ENCODE measurements at regions not wholly inside any gene's neighbourhood (a gene's known extent, or its start where the extent isn't known, plus 50 kb on each side); places are given as distances from the start of the nearest gene placed in this dataset.

DNA sequence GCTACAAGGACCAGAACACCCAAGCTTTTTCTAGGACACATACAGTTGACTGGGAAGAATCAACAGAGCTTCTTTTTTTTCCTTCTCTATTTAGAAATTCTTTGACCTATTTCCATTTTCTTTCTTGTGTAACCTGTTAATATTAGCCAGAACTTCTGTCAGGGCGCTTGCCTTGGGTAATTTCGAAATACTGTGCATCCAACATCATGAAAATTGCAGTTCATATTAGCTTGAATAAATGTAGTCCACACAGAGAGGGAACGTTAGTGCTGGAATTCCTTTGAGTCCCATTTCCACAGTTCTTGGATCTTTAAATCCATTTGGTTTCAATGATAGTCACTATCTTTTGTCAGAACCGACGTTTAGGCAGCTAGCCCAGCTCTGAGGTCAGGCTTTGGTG is 141.8 kb downstream of the MXRA5 start:
- Histone ChIP-seq H3K9ac (ENCODE audit: insufficient read length) (no peak overlapping the region), H3K27ac (no peak overlapping the region), H3K4me3 (no peak overlapping the region), H3K36me3 (ENCODE audit: insufficient read depth, low read length) (no peaks in the 10 kb centered on the region), H3K9me3 (ENCODE audit: low read depth, low read length) (no peaks in the 10 kb centered on the region)
- DNase-seq (ENCODE audit: low read depth, low spot score), result no peak
- TF ChIP-seq FOXP2 (optimal IDR thresholded peaks at IDR 0.05; ENCODE audit: control extremely low read depth, extremely low read length, insufficient read depth) (no peak), POLR2AphosphoS5 (IDR thresholded peaks at IDR 0.05; ENCODE audit: borderline replicate concordance, low read depth, low read length) (no peak), EZH2 (IDR thresholded peaks at IDR 0.05) (no peak)

- Histone ChIP-seq H3K4me3 (no peak overlapping the region), H3K27ac (no peak overlapping the region), H3K9ac (ENCODE audit: insufficient read length) (no peak overlapping the region), H3K9me3 (ENCODE audit: low read depth, low read length) (no peaks in the 10 kb centered on the region), H3K36me3 (ENCODE audit: insufficient read depth, low read length) (no peaks in the 10 kb centered on the region)
- DNase-seq (ENCODE audit: low read depth, low spot score), result no peak
- TF ChIP-seq POLR2AphosphoS5 (IDR thresholded peaks at IDR 0.05; ENCODE audit: borderline replicate concordance, low read depth, low read length) (no peak), EZH2 (IDR thresholded peaks at IDR 0.05) (no peak), FOXP2 (optimal IDR thresholded peaks at IDR 0.05; ENCODE audit: control extremely low read depth, extremely low read length, insufficient read depth) (no peak)
Measured at GRCh38 chrX:3195845-3196244, 150.6 kb downstream of the MXRA5 start.

DNA sequence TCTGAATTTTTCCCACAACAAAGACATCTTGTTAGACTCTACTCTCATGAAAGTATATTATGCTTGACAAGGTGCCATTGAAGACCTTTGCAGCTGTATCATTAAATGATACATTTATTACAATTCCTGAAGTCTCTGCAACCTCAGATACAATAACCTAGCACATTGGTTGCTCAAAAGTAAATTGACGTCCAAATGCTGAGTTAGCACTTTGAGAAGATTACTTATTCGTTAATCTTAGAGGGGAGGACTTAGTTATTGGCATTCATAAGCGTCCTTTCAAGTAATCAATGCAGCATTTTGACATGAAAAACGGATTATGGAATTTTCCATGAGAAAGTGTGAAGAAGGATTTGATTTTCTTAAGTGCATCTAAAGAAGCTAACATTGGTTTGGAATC is 151.6 kb downstream of the ARSF start:
- TF ChIP-seq EZH2 (IDR thresholded peaks at IDR 0.05), result no peak
- no peak for TF ChIP-seq POLR2AphosphoS5 (IDR thresholded peaks at IDR 0.05; ENCODE audit: borderline replicate concordance, low read depth, low read length)
- TF ChIP-seq FOXP2 (optimal IDR thresholded peaks at IDR 0.05; ENCODE audit: control extremely low read depth, extremely low read length, insufficient read depth), result no peak
- H3K4me3 ChIP-seq, result no peak overlapping the region
- H3K9ac ChIP-seq (ENCODE audit: insufficient read length), result no peak overlapping the region
- DNase-seq (ENCODE audit: low read depth, low spot score), result no peak
- H3K36me3 ChIP-seq (ENCODE audit: insufficient read depth, low read length), result no peaks in the 10 kb centered on the region
- no peak overlapping the region for H3K27ac ChIP-seq
- no peaks in the 10 kb centered on the region for H3K9me3 ChIP-seq (ENCODE audit: low read depth, low read length)

GRCh38 chrX:3191796-3192195 is 150.5 kb downstream of the ARSF start:
- no peaks in the 10 kb centered on the region for H3K9me3 ChIP-seq (ENCODE audit: low read depth, low read length)
- no peak for DNase-seq (ENCODE audit: low read depth, low spot score)
- TF ChIP-seq EZH2 (IDR thresholded peaks at IDR 0.05), result no peak
- H3K4me3 ChIP-seq, result peak overlapping the region; percentile 31
- no peaks in the 10 kb centered on the region for H3K36me3 ChIP-seq (ENCODE audit: insufficient read depth, low read length)
- H3K9ac ChIP-seq (ENCODE audit: insufficient read length), result peak overlapping the region; percentile 66
- H3K27ac ChIP-seq, result peak overlapping the region; percentile 96

DNA sequence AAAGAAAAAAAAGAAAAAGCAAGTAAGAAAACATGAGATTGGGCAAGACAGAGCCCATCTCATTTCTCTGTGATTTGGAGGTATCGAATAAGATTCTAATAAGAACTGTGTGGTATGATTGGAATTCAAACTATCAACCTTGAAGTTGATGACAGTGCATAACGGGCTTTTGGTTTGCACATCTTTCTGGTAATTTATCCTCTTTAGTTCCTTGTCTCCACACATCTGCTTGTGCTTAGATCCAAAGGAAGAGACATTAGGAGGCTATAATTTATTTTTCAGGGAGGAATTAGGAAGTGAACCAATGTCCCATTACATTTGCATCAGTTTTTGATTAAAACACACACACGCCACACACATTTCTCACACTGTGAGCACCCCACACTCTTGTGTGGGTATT is 149.9 kb downstream of the ARSF start:
- Histone ChIP-seq H3K4me3 (peak overlapping the region; percentile 31), H3K36me3 (ENCODE audit: insufficient read depth, low read length) (no peaks in the 10 kb centered on the region), H3K9ac (ENCODE audit: insufficient read length) (peak overlapping the region; percentile 66), H3K27ac (peak overlapping the region; percentile 96), H3K9me3 (ENCODE audit: low read depth, low read length) (no peaks in the 10 kb centered on the region)
- DNase-seq (ENCODE audit: low read depth, low spot score), result peak; percentile 52
- TF ChIP-seq EZH2 (IDR thresholded peaks at IDR 0.05), result no peak
- no peak for TF ChIP-seq FOXP2 (optimal IDR thresholded peaks at IDR 0.05; ENCODE audit: control extremely low read depth, extremely low read length, insufficient read depth)
- TF ChIP-seq POLR2AphosphoS5 (IDR thresholded peaks at IDR 0.05; ENCODE audit: borderline replicate concordance, low read depth, low read length), result no peak; the same call in 1 of the 2 replicates

GRCh38 chrX:3184176-3184930 is 143.1 kb downstream of the ARSF start:
- Histone ChIP-seq H3K4me3 (peak overlapping the region; percentile 42), H3K27ac (peak overlapping the region; percentile 80), H3K9ac (ENCODE audit: insufficient read length) (no peak overlapping the region), H3K9me3 (ENCODE audit: low read depth, low read length) (no peaks in the 10 kb centered on the region), H3K36me3 (ENCODE audit: insufficient read depth, low read length) (no peaks in the 10 kb centered on the region)
- TF ChIP-seq FOXP2 (optimal IDR thresholded peaks at IDR 0.05; ENCODE audit: control extremely low read depth, extremely low read length, insufficient read depth), result no peak
- no peak for TF ChIP-seq EZH2 (IDR thresholded peaks at IDR 0.05)
- DNase-seq (ENCODE audit: low read depth, low spot score), result peak; percentile 72

DNA sequence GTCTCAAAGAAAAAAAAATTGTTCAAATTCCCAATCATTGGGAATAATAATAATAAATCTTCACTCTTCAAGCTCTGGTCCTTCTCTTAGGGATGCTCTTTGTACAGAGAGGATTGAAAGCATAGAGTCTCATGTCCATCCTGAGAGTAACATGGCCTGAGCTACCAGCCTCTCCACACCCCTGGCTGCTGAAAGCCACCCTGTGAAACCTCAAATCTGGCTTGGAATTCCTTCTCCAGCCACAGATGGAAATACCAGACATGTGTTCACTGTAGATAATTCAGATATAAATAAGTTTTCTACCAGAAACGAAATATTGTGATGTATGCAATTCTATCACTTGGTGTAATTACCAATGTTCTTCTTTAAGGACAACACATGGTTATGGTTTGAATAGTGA is 140.6 kb downstream of the ARSF start:
- DNase-seq (ENCODE audit: low read depth, low spot score), result no peak
- TF ChIP-seq POLR2AphosphoS5 (IDR thresholded peaks at IDR 0.05; ENCODE audit: borderline replicate concordance, low read depth, low read length) (no peak), EZH2 (IDR thresholded peaks at IDR 0.05) (no peak), FOXP2 (optimal IDR thresholded peaks at IDR 0.05; ENCODE audit: control extremely low read depth, extremely low read length, insufficient read depth) (no peak)
- Histone ChIP-seq H3K27ac (no peak overlapping the region), H3K9me3 (ENCODE audit: low read depth, low read length) (no peaks in the 10 kb centered on the region), H3K36me3 (ENCODE audit: insufficient read depth, low read length) (no peaks in the 10 kb centered on the region), H3K4me3 (no peak overlapping the region), H3K9ac (ENCODE audit: insufficient read length) (no peak overlapping the region)

DNA sequence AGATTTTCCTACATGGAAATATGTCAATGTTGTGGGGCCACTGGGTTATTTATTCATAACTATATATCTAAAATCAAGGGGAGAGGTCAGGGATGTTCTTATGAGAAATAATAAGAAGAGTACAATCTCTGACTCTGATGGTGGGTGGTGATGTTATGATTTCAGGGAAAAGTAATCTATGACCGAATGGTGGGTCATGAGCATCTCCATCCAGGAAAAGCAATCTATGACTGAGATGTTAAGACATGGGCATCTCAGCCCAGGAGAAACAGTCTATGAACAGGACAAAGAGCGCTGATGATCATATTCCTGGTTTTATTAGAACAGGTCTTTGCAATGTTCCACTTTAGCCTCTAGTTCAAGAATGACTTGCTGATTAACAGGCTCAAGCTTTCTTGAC is 137.1 kb downstream of the ARSF start:
- no peaks in the 10 kb centered on the region for H3K36me3 ChIP-seq (ENCODE audit: insufficient read depth, low read length)
- DNase-seq (ENCODE audit: low read depth, low spot score), result no peak
- TF ChIP-seq FOXP2 (optimal IDR thresholded peaks at IDR 0.05; ENCODE audit: control extremely low read depth, extremely low read length, insufficient read depth) (no peak), EZH2 (IDR thresholded peaks at IDR 0.05) (no peak), POLR2AphosphoS5 (IDR thresholded peaks at IDR 0.05; ENCODE audit: borderline replicate concordance, low read depth, low read length) (no peak)
- no peak overlapping the region for H3K9ac ChIP-seq (ENCODE audit: insufficient read length)
- H3K27ac ChIP-seq, result no peak overlapping the region
- H3K4me3 ChIP-seq, result no peak overlapping the region; the same call in 1 of the 2 replicates
- no peaks in the 10 kb centered on the region for H3K9me3 ChIP-seq (ENCODE audit: low read depth, low read length)

- DNase-seq (ENCODE audit: low read depth, low spot score), result no peak
- no peaks in the 10 kb centered on the region for H3K36me3 ChIP-seq (ENCODE audit: insufficient read depth, low read length)
- no peak overlapping the region for H3K9ac ChIP-seq (ENCODE audit: insufficient read length)
- H3K9me3 ChIP-seq (ENCODE audit: low read depth, low read length), result no peaks in the 10 kb centered on the region
- TF ChIP-seq EZH2 (IDR thresholded peaks at IDR 0.05) (no peak), POLR2AphosphoS5 (IDR thresholded peaks at IDR 0.05; ENCODE audit: borderline replicate concordance, low read depth, low read length) (no peak), FOXP2 (optimal IDR thresholded peaks at IDR 0.05; ENCODE audit: control extremely low read depth, extremely low read length, insufficient read depth) (no peak)
- no peak overlapping the region; the same call in 1 of the 2 replicates for H3K4me3 ChIP-seq
- no peak overlapping the region for H3K27ac ChIP-seq
Measured at GRCh38 chrX:3177851-3178250, 136.6 kb downstream of the ARSF start.

Measured in SK-N-MC (cell line).